Omental fat pad (tissue), 1 donor: ENCODE measurements at regions not wholly inside any gene's neighbourhood (a gene's known extent, or its start where the extent isn't known, plus 50 kb on each side); places are given as distances from the start of the nearest gene placed in this dataset. TPM values are rescaled to one million over a fixed set of nuclear protein-coding genes. Genes with fewer than 3 reads are reported as not detected.

Source experiments
- small RNA-seq: library from RNA; depleted of rRNA; stranded (forward); fragments of <200 nt; gene quantifications from one replicate; pipeline ENCODE3, GENCODE V24; 2016

Small RNA genes lying in the stretch of these regions (small RNA-seq; reads per million reads assigned to genes)
- gene CYP46A4P, result not detected
